Suppressor macrophage treated with lipopolysaccharide for 4 hours (primary cell): ENCODE measurements at regions not wholly inside any gene's neighbourhood (a gene's known extent, or its start where the extent isn't known, plus 50 kb on each side); places are given as distances from the start of the nearest gene placed in this dataset.

ENCODE experiments used
- DNase-seq: peaks from one replicate; pipeline ENCODE4 v3.0.0-alpha.2; 2020

DNA sequence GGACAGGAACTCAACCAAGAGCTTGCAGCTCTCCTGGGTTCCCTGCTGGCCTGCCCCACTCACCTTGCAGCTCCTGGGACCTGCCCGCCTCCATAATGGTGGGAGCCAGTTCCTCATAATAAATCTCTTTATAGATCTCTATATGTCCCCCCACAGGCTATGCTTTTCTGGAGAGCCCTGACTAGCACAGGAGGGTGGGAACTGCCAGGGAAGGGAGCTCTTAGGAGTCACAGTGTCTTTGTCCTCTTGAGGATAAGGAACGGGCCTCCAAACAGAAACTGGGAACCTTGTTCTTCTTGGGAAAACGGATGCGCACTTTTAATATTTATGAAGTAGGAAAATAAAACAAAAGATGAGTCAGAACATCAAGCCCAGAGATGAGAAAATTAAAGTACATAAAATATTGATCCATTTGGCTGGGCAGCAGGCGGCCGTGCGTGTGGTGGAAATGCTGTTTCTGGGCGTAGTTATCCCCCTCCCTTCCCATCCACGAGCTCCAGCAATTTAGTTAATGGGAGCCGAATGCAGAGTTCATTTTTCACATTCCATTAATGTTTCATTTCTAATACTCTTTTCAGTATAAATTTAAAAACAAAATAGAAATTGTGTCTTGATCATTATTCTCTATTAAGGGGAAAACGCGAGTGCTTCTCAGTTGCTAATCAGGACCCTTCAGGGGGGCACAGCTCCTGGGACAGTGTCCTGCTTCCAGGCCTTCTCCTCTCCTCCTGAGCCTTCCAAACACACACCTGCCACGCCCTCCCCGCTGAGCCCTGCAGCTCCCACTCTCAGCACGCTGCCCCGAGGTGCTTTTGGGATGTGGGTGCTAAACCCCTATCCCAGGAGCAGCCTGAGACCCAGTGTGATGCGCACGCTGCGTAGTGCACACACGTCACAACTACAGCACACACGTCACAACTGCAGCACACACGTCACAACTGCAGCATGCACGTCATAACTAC, 323.3 kb upstream of the AJAP1 start:
- no peak for DNase-seq

DNA sequence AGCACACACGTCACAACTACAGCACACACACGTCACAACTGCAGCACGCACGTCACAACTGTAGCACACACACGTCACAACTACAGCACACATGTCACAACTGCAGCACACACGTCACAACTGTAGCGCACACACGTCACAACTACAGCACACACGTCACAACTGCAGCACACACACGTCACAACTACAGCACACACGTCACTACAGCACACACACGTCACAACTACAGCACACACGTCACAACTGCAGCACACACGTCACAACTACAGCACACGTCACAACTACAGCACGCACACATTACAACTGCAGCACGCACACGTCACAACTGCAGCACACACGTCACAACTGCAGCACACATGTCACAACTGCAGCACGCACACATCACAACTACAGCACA, 322.6 kb upstream of the AJAP1 start:
- no peak for DNase-seq

DNA sequence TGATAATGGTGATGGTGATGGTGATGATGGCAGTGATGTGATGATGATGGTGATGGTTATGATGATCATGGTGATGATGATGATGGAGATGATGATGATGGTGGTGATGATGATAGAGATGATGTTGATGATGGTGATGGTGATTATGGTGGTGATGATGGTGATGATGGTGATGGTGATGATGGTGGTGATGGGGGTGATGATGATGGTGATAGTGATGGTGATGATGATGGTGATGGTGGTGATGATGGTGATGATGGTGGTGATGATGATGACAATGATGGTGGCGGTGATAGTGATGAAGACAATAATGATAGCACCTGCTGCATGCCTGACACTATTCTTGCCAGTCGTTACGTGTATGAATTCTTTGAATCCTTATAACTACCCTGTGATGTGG, 317.9 kb upstream of the AJAP1 start:
- no peak for DNase-seq

DNA sequence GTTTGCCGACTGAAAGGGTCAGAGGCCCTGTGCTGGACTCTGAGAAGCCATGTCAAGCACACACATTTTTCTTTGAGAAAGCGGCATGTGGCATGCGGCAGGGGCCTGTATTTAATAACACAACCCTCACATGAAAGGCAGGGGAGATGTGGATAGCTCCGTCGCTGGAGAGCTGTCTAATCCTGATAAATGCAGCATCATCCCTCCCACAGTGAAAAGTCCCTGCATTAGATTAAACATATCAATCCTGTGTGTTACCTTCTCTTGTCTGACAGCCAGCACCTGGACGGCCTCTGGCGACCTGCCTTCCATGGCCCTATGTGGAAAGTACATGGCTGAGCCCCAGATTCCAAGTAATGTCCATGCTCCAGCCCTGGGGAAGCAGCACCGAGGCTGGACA, 313.0 kb upstream of the AJAP1 start:
- no peak for DNase-seq

DNA sequence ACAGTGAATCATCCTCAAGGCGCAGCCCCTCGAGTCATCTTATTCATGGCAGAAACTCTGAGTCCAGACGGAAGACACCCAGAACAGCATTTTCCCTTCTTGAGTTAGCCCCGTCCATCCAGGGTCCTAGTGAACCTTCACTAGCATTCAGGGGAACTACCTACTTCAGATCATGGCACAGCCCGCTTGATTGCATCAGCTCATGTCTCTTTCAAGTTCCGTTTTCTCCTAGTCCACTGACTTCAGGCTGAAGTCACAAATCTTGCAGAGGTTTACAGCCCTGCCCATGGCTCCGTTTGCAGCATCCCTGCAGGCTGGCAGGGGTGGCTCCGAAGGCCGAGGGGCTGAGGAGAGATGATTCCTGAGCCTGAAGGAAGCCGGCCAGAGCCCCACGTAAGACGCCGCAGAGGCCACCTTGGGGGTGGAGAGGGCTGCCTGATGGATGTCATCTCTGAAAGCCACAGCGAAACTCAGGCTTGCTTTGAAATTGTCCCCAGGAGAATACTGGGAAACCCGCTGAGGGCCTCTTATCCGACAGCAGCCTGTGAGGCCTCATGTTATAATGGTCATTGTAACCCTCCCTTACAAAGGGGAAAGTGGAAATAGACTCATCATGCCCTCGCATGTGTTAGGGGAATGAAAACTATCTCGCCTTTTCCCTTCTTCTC, 310.2 kb upstream of the AJAP1 start:
- no peak for DNase-seq

DNA sequence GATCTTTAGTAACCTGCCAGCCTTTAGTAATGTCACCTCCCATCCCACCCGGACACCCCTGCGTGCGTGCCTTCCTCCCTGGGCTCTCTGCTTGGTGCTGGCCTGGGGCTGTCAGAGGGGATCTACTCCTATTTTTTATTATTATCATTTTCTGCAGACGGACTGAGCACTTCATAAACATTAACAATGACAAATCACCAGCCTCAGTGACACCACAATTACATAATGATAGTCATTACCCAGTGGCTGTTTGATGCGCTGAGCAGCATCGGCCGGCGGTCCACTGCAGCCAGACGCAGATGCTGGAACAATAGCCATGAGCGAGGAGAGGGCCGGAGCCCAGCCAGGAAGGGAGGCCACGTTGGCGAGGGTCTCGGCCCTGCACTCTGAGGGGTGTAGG, 309.3 kb upstream of the AJAP1 start:
- DNase-seq = no peak

DNA sequence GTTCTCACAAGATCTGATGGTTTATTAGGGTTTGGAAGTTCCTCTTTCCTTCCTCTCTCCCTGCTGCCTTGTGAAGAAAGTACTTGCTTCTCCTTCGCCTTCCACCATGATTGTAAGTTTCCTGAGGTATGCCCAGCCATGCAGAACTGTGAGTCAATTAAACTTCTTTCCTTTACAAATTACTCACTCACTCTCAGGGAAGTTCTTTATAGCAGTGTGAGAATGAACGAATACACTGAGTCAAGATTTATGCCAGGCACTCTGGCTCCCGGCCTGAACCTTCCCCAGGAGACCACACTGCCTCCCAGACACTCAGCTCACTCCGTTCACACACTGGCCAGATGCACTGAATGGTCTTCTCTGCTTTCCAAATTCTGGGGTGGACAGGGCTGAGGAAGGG, 308.3 kb upstream of the AJAP1 start:
- DNase-seq = no peak

DNA sequence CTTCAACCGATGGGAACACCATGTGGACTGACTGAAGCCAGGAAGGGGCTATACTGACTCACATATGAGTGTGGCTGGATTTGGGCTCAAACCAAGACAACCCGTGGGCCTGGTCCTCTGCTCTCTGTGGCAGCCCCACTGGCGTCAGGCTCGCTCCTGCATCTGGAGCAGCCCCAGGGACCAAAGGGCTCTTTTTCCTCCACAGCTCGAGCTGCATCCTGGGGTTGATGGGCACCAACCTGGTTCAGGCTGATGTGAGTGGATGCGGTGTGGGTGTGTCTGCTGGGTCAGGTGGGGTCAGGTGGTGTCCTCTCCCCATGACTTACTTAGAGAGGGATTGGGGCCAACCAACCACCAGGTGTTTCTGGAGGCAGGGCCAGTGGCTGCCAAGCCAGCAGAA, 303.0 kb upstream of the AJAP1 start:
- DNase-seq = no peak

DNA sequence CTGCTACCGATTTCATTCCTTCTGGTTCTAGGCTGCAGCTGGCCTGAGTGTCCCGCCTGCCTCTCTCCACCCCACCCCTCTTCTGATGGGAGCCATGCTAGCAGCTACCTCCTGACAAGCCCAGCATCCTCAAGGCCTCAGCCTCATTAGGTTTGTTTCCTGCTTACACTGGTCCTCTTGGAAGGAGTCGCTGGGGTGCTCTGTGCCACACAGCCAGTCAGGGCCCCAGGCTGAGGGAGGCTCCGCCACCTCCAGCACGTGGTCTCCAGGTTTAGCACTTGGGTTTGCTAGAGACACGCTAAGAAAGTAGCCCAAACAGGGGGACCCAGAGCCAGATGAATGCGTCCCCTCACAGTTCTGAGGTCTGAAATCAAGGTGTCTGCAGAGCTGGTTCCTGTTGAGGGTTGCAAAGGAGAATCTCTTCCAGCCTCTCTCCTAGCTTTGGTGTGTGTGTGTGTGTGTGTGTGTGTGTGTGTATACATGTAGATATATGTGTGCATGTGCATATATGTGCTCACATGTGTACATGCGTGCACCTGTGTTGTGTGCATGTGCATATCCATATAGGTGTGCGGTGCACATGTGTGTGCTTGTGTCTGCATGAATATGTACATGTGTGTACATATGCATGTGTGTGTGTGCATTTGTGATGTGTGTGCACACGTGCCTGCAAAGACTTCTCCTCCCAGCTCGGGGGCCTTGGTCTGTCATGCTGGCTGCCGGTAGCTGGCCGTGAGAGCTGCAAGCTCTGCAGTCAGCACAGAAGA, 301.1 kb upstream of the AJAP1 start:
- no peak for DNase-seq

DNA sequence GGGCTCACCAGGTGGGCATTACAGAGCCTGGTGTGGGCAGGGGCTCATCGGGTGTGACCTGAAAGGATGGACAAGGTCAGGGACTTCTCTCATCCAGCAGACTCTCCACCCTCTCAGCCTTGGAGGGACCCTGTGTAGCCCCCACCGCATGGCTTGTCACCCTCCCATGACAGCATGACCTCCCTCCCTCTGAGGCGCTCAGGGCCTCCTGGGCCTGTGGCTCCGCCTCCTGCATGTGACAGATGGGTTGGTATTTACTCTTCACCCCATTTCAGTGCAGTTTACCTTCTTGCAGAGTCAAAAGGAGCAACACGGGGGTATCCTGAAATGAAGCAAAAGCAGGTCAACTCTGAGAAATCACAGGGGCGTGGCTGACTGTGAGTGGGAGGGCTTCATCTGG, 298.6 kb upstream of the AJAP1 start:
- no peak for DNase-seq

DNA sequence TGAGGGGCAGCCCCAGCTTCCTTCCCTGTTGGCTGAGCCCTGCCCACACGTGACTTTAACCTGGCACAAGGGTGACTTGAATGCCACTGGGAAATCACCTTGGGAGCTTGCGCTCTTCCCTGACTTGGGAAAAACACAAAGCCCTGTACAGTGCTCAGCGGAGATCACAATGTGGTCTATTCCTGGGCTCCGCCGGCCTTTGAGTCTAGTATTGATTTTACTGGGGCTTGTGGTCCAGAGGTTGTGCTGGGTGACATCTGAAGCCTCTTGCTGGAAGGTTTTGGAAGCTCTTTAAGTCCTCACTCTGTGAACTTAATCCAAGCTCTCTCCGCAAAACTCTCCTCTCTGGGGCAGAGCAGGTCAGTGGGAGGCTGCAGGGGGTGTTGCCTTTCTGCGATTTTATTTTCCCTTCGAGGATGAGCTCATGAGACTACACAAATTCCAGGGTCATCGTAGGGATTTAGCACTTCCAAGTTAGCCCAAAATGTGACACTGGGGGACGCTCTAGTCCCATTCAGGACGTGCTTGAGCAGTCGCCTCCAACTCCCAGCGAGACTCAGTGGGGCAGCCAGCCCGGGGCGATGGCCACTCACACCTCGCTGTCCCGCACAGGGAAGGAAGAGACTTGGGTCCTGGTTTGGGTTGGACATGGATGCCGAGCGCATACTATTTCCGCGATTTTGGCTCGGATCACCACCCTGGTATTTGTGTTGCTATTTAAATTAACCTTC, 291.9 kb upstream of the AJAP1 start:
- no peak for DNase-seq

DNA sequence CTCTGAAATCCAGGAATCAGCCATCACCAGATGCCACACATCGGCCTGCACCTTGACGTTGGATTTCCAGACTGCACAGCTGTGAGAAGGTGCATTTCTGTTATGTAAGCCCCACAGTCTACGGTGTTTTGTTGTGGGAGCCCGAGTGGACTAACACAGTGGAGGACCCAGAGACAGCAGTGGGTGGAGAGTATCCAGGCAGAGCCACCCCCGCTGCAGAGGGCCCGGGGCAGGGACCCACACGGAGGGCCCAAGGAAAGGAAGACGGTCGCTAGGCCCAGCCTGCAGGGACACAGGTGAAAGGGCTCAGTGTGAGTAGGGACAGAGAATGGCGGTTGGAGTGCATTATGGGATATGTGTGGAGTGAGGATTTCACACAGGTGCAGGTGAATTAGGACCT, 288.3 kb upstream of the AJAP1 start:
- no peak for DNase-seq

DNA sequence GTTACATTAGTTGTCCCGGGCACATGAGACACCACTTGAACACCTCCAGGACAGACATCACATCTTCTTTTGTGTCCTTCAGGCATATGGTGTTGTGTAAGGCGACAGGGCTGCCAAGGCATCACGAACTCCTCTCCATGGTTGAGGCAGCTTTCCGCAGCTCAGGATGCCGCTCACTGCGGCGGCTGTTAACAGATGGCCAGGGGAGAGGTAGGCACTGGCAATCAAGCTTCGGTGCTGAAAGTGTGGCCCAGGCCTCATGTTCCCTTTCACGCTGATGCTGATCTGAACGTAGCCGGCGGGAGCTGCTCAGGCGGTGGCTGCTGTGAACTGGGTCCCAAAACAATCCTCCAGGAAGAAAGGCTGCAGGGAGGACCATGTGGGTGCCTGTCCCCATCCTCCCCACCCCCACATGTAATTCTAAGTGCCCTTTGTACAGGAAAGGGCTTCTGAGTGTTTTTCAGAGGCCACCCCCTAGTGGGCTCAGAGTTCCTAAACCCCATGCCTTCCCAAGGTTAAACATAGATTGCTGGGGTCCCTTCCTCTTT, 287.1 kb upstream of the AJAP1 start:
- DNase-seq = no peak

DNA sequence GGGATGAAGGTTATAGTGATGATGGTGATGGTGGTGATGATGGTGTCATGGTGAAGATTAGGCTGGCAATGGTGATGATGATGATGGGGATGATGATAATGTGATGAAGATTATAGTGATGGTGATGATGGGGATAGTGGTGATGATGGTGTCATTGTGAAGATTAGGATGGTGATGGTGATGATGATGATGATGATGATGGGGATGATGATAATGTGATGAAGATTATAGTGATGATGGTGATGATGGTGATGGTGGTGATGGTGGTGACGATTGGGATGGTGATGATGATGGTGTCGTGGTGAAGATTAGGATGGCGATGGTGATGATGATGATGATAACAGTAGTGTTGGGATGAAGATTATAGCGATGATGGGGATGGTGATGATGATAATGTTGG, 285.1 kb upstream of the AJAP1 start:
- DNase-seq = no peak

DNA sequence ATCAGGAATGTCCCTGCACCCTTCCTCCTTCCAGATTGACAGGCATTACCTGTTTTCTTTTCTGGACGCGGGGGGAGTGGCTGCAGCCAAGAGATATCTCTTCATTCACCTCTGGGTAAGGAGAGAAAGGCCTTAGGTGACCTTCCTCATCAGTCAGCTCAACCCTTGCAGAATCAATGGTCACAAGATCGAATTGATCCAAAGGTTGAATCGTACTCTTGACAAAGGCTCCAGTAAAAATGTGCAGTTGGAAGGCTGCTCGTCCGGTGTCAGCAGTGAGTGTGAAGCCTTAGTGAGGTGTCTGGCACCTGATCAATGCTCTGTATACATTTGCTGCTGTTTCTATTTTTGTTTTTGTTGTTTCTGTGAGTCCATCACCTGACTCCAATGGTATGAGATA, 282.6 kb upstream of the AJAP1 start:
- DNase-seq = no peak

DNA sequence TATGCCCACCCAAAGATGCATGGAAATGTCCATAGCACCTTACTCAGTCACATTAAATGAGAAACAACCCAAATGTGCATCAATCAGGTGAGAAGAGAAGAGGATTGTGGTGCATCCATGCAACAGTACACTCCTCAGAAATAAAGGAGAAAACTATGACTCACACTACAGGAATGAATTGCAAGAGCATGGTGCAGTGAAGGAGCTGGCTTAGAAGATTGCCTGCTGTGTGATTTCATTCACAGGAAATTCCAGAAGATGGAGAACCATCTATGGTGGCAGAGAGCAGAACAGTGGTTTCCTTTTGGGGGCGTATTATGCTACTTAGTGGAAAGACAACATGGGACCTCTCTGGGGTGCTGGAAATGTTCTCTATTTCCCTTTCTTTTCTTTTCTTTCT, 278.6 kb upstream of the AJAP1 start:
- no peak for DNase-seq

DNA sequence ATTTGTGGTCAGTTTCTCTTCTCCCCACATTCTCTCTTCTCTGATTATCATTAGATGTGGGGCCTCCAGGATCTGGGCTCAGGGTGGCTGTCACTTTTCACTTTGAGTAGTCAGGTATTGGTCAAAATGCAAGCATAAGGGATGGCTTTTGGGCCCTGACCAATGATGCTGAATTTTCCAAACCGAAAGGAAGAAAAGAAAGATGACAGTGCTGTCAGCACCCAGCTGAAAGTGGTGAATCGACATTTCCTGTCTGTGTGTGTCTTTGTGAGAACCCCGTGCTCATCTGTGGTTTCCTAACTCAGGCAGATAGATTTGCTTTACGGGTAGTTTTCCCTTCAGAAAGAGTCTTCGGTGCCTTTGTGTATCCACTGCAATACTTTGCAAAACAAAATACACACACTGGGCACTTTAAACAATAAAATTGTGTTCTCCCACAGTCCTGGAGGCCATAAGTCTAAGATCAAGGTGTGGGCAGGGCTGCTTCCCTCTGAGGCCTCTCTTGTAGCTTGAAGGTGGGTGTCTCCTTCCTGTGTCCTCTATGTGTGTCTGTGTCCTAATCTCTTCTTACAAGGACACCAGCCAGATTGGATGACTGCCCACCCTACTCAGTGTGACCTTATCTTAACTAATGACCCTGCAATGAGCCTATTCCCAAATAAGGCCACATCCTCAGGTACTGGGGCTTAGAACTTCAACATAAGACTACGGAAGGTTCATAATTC, 274.8 kb upstream of the AJAP1 start:
- no peak for DNase-seq

DNA sequence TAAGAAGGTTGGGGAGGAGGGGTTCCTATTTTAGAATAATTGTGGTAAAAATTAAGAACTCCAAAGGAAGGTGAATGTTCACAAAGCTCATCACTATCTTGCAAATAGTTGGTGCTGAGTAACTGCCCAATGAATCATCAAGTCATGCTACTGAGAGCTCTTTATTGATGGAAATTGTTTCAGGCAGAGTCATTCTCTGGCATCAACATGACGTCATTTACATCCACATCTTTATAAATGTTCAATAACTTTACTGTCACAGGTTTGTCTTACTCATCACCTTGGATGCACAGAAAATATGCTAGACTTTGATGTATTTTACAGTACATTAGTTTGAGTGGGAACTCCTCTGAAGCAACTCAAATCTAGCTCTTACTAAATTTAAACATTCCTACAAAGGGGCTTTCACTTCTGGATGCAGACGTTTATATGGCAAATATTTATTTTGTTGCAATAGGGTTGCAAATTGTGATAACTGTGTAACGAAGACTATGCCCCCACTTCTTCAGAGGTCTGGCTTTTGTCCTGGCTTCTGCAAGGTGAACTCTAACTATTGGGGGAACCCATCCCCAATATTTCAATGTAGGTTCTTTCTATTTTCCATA, 273.7 kb upstream of the AJAP1 start:
- DNase-seq = no peak

DNA sequence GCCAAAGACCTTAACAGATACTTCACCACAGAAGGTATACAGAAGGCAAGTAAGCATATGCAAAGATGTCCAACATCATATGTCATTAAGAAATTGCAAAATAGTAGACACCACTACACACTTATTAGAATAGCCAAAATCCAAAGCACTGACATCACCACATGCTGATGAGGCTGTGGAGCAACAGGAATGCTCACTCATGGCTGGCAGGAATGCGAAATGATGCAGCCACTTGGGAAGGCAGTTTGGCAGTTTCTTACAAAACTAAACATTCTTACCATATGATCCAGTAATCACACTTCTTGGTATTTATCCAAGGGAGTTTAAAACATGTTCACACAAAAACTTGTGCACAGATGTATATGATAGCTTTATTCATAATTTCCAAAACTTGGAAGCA, 261.2 kb upstream of the AJAP1 start:
- DNase-seq = no peak

DNA sequence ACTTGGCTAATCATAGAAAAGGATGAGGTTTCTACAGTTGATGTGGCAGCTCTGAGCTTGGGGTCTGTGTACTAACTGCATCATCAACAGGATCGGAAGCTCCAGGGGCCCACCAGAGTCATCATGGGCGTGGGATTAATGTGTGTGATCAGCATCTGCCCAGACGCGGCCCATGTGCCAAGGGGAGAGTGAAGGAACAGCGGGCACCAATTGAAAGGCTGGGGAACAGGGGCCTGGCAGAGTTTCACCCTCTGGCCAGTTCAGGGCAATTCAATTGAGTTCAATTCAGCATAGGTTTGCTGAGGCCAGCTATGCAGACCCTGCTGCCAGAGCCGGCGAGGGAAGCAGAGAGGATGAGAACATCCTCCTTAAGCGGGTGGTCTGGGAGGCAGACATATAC, 260.0 kb upstream of the AJAP1 start:
- DNase-seq = no peak

DNA sequence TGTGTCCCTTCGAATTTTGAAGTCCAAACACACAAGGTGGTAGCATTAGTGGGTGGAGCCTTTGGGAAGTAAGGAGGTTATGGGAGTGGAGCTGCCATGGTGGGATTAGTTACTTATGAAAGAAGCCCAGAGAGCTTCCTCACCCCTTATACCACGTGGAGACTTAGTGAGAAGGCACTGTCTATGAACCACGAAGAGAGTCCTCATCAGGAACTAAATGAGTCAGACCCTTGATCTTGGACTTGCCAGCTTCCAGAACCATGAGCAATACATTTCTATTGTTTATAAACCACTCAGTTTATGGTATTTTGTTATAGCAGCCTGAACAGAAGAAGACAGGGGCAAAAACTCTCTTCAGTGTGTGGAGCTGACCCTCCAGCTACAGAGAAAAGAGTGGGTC, 259.3 kb upstream of the AJAP1 start:
- DNase-seq = no peak

DNA sequence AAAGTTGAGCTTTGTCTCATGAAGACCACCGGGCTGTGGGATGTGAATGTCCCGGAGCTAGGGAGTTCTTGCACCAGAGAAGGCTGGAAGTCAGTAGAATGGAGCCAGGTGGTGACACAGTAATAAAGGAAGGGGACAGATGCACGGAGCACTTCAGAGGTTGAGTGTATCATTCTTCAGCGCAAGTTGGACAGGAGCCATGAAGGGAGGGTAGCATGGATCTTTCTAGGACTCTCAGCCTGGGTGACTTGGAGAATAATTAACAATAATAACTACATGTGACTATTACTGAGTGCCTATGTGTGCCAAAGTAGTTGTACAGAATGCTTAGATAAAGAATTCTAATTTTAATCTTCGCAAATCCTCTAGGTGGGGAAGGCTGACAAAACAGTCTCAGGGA, 258.7 kb upstream of the AJAP1 start:
- no peak for DNase-seq
